HEK293 (cell line): ENCODE measurements at regions not wholly inside any gene's neighbourhood (a gene's known extent, or its start where the extent isn't known, plus 50 kb on each side); places are given as distances from the start of the nearest gene placed in this dataset.

Experiments used
- CTCF ChIP-seq: fragments of 450-650 bp; formaldehyde crosslinking; IDR thresholded peaks from 2 replicates; pipeline ENCODE4 v1.5.1; 2016; ENCODE audit warnings: missing biosample characterization, missing genetic modification characterization
- SETDB1 ChIP-seq: IDR thresholded peaks from one replicate; pipeline ENCODE4 v1.6.1; 2017; ENCODE audit warnings: mild to moderate bottlenecking, low read length, moderate library complexity, mixed read lengths; ENCODE audit not compliant: insufficient read length
- YY1 ChIP-seq: fragments of 450-650 bp; formaldehyde crosslinking; IDR thresholded peaks from 2 replicates; pipeline ENCODE4 v1.5.1; 2018; ENCODE audit warnings: missing biosample characterization, missing genetic modification characterization
- ZBTB49 ChIP-seq: fragments of 450-650 bp; formaldehyde crosslinking; IDR thresholded peaks from 2 replicates; pipeline ENCODE4 v1.5.1; 2016; ENCODE audit warnings: missing biosample characterization, missing genetic modification characterization, low read depth
- ZBTB7A ChIP-seq: fragments of 450-650 bp; formaldehyde crosslinking; IDR thresholded peaks from 2 replicates; pipeline ENCODE4 v1.5.1; 2016; ENCODE audit warnings: low read depth, missing biosample characterization, missing genetic modification characterization
- ZFP41 ChIP-seq: fragments of 450-650 bp; formaldehyde crosslinking; IDR thresholded peaks from 2 replicates; pipeline ENCODE4 v1.5.1; 2016; ENCODE audit warnings: missing biosample characterization, missing genetic modification characterization, borderline replicate concordance
- ZNF10 ChIP-seq: fragments of 450-650 bp; formaldehyde crosslinking; IDR thresholded peaks from 2 replicates; pipeline ENCODE4 v1.5.1; 2017; ENCODE audit warnings: missing biosample characterization, missing genetic modification characterization
- ZNF121 ChIP-seq: fragments of 450-650 bp; formaldehyde crosslinking; IDR thresholded peaks from 2 replicates; pipeline ENCODE4 v1.5.1; 2016; ENCODE audit warnings: missing biosample characterization, missing genetic modification characterization
- ZNF146 ChIP-seq: fragments of 450-650 bp; formaldehyde crosslinking; IDR thresholded peaks from 2 replicates; pipeline ENCODE4 v1.5.1; 2016; ENCODE audit warnings: missing biosample characterization, missing genetic modification characterization
- ZNF2 ChIP-seq: fragments of 450-650 bp; formaldehyde crosslinking; IDR thresholded peaks from 2 replicates; pipeline ENCODE4 v1.5.1; 2016; ENCODE audit warnings: missing biosample characterization, missing genetic modification characterization
- ZNF416 ChIP-seq: fragments of 450-650 bp; formaldehyde crosslinking; IDR thresholded peaks from 2 replicates; pipeline ENCODE4 v1.5.1; 2016; ENCODE audit warnings: missing biosample characterization, missing genetic modification characterization
- ZNF580 ChIP-seq: fragments of 450-650 bp; formaldehyde crosslinking; IDR thresholded peaks from 2 replicates; pipeline ENCODE4 v1.5.1; 2016; ENCODE audit warnings: missing biosample characterization, missing genetic modification characterization
- ZNF704 ChIP-seq: fragments of 450-650 bp; formaldehyde crosslinking; IDR thresholded peaks from 2 replicates; pipeline ENCODE4 v1.5.1; 2016; ENCODE audit warnings: missing biosample characterization, missing genetic modification characterization
- ZSCAN16 ChIP-seq: fragments of 450-650 bp; formaldehyde crosslinking; IDR thresholded peaks from 2 replicates; pipeline ENCODE4 v1.5.1; 2016; ENCODE audit warnings: missing biosample characterization, missing genetic modification characterization

GRCh38 chr21:27776925-27777553 lies 810.2 kb upstream of the ADAMTS5 start:
- no peak for TF ChIP-seq ZNF146 (tag by site-specific recombination)
- TF ChIP-seq ZNF121 (tag by site-specific recombination): no peak
- TF ChIP-seq ZNF416: no peak
- no peak for TF ChIP-seq YY1 (tag by site-specific recombination)
- no peak for TF ChIP-seq CTCF (tag by site-specific recombination)
- no peak for TF ChIP-seq ZNF704 (tag by site-specific recombination)
- TF ChIP-seq ZSCAN16: no peak
- no peak for TF ChIP-seq ZNF580 (tag by site-specific recombination)
- TF ChIP-seq SETDB1: no peak
- TF ChIP-seq ZNF10 (tag by site-specific recombination): no peak
- TF ChIP-seq ZBTB49 (tag by site-specific recombination): no peak
- no peak for TF ChIP-seq ZBTB7A (tag by site-specific recombination)
- TF ChIP-seq ZNF2 (tag by site-specific recombination): no peak
- no peak for TF ChIP-seq ZFP41 (tag by site-specific recombination)
